HepG2 (cell line): ENCODE measurements at regions not wholly inside any gene's neighbourhood (a gene's known extent, or its start where the extent isn't known, plus 50 kb on each side); places are given as distances from the start of the nearest gene placed in this dataset.

Source experiments
- ATAC-seq: fragments of 200-7000 bp; cut with Tn5 transposase; 3 replicates; pipeline ENCODE4 v1.9.1; 2020; ENCODE audit warnings: mild to moderate bottlenecking, moderate library complexity
- BruUV-seq: library from RNA; stranded (reverse); fragments of 400-500 nt; replicated peaks from 2 replicates; lab custom pipeline; 2021; lab: Mats Ljungman, UMichigan
- CTCF ChIA-PET: fragments of 300-600 bp; formaldehyde crosslinking; extraction: SDS; loops from one replicate; lab custom pipeline; 2021; ENCODE audit warnings: low total read pairs, inconsistent platforms, low intra/inter-chr PET ratio; lab: Yijun Ruan, JAX
- POLR2A ChIA-PET: fragments of 350-600 bp; sonication (Branson Sonifier 250); formaldehyde crosslinking; loops from one replicate; lab custom pipeline; 2020; ENCODE audit warnings: antibody characterized with exemption, inconsistent platforms; lab: Yijun Ruan, JAX
- DNase-seq: peaks from one replicate; pipeline ENCODE4 v3.0.0-alpha.2; 2015; ENCODE audit warnings: low spot score
- FAIRE-seq: peaks from 3 replicates; lab custom pipeline; 2011; peaks lifted over from hg19 to GRCh38; lab: Jason Lieb, UNC
- H2AFZ ChIP-seq: one replicate; pipeline ENCODE4 v1.6.1; 2011; ENCODE audit warnings: low read length, inconsistent platforms
- H3K27ac ChIP-seq: fragments of 300-600 bp; 3 replicates; pipeline ENCODE4 v1.8.0; 2011; ENCODE audit warnings: mixed run types, mild to moderate bottlenecking, mixed read lengths, low read length, inconsistent platforms; ENCODE audit not compliant: insufficient read depth; ENCODE audit errors: extremely low read length
- H3K27me3 ChIP-seq, 2 experiments: fragments of 200-600 bp in 1 of 2; 2 replicates in 1 of 2; 3 replicates in 1 of 2; pipeline versions ENCODE4 v1.6.0 to v1.8.0; 2011; ENCODE audit warnings: low read length in 2 of 2, mild to moderate bottlenecking in 2 of 2, moderate library complexity in 2 of 2, inconsistent platforms in 1 of 2; ENCODE audit not compliant: insufficient read depth in 2 of 2, control insufficient read depth in 1 of 2
- H3K36me3 ChIP-seq, 2 experiments: fragments of 200-600 bp in 1 of 2; replicated peaks in 1 of 2; 2 replicates in 1 of 2; 3 replicates in 1 of 2; pipeline versions ENCODE4 v1.5.1 to v1.8.0; 2011; ENCODE audit warnings: low read length in 2 of 2, inconsistent platforms in 1 of 2; ENCODE audit not compliant: insufficient read depth in 2 of 2, control insufficient read depth in 1 of 2
- H3K4me1 ChIP-seq: 2 replicates; pipeline ENCODE4 v1.5.1; 2012; ENCODE audit warnings: low read length, inconsistent platforms; ENCODE audit not compliant: insufficient read depth
- H3K4me2 ChIP-seq: 2 replicates; pipeline ENCODE4 v1.6.0; 2011; ENCODE audit warnings: low read depth, low read length, inconsistent platforms
- H3K4me3 ChIP-seq, 3 experiments: fragments of 200-600 bp in 1 of 3; sonication (generic), shearing (Covaris generic) in 1 of 3; replicated peaks in 1 of 3; 2 replicates each; pipeline ENCODE4 v1.5.1; 2011 to 2016; ENCODE audit warnings: low read length in 3 of 3, inconsistent platforms in 2 of 3, low read depth in 2 of 3, mild to moderate bottlenecking in 2 of 3, control low read depth in 1 of 3, mixed read lengths in 1 of 3; ENCODE audit not compliant: insufficient read depth in 1 of 3
- H3K79me2 ChIP-seq: one replicate; pipeline ENCODE4 v1.6.1; 2011; ENCODE audit warnings: low read length, inconsistent platforms; ENCODE audit not compliant: insufficient read depth
- H3K9ac ChIP-seq: 2 replicates; pipeline ENCODE4 v1.6.0; 2011; ENCODE audit warnings: mild to moderate bottlenecking, low read depth, low read length, inconsistent platforms; ENCODE audit not compliant: insufficient read depth
- H3K9me3 ChIP-seq: 2 replicates; pipeline ENCODE4 v1.5.1; 2012; ENCODE audit warnings: mild to moderate bottlenecking, low read length
- H4K20me1 ChIP-seq: 2 replicates; pipeline ENCODE4 v1.6.0; 2011; ENCODE audit warnings: inconsistent platforms, mild to moderate bottlenecking, low read length, moderate library complexity; ENCODE audit not compliant: insufficient read depth
- ATRX ChIP-seq: sonication (generic); formaldehyde crosslinking; IDR thresholded peaks from 2 replicates; pipeline ENCODE4 v1.4.0; 2020; ENCODE audit warnings: missing genetic modification reagents, borderline replicate concordance
- FOSL1 ChIP-seq: sonication (generic); formaldehyde crosslinking; IDR thresholded peaks from 2 replicates; pipeline ENCODE4 v1.9.0; 2021; ENCODE audit warnings: missing genetic modification reagents, borderline replicate concordance
- GABPA ChIP-seq, 2 experiments: IDR thresholded peaks; 2 replicates each; pipeline ENCODE4 v1.6.1; 2011 to 2016; ENCODE audit warnings: low read depth in 2 of 2, low read length in 1 of 2, missing biosample characterization in 1 of 2, missing genetic modification characterization in 1 of 2
- GPN1 ChIP-seq: sonication (generic); formaldehyde crosslinking; IDR thresholded peaks from 2 replicates; pipeline ENCODE4 v1.5.1; 2020; ENCODE audit warnings: missing genetic modification reagents, borderline replicate concordance
- NFE2L2 ChIP-seq: fragments of 150-350 bp; IDR thresholded peaks from 2 replicates; pipeline ENCODE4 v1.6.1; 2014; ENCODE audit warnings: low read length
- NPAS2 ChIP-seq: sonication (generic); formaldehyde crosslinking; IDR thresholded peaks from 2 replicates; pipeline ENCODE4 v1.8.0; 2022; ENCODE audit warnings: mild to moderate bottlenecking, missing genetic modification reagents, borderline replicate concordance
- SPEN ChIP-seq: sonication (generic); formaldehyde crosslinking; IDR thresholded peaks from 2 replicates; pipeline ENCODE4 v1.5.1; 2020; ENCODE audit warnings: low read depth, mild to moderate bottlenecking, missing genetic modification reagents
- SRY ChIP-seq: sonication (generic); formaldehyde crosslinking; IDR thresholded peaks from 2 replicates; pipeline ENCODE4 v1.8.0; 2022; ENCODE audit warnings: mild to moderate bottlenecking, missing genetic modification reagents
- ZNF280D ChIP-seq: sonication (generic); formaldehyde crosslinking; IDR thresholded peaks from 2 replicates; pipeline ENCODE4 v1.5.1; 2020; ENCODE audit warnings: mild to moderate bottlenecking, missing genetic modification reagents
- ZNF317 ChIP-seq: sonication (generic); formaldehyde crosslinking; IDR thresholded peaks from 2 replicates; pipeline ENCODE4 v1.5.0; 2020; ENCODE audit warnings: mild to moderate bottlenecking, missing genetic modification reagents
- ZNF441 ChIP-seq: sonication (generic); formaldehyde crosslinking; IDR thresholded peaks from 2 replicates; pipeline ENCODE4 v1.7.0; 2021; ENCODE audit warnings: missing genetic modification reagents, borderline replicate concordance
- ZNF446 ChIP-seq: sonication (generic); formaldehyde crosslinking; IDR thresholded peaks from 2 replicates; pipeline ENCODE4 v1.5.0; 2020; ENCODE audit warnings: mild to moderate bottlenecking, missing genetic modification reagents
- ZNF501 ChIP-seq: sonication (generic); formaldehyde crosslinking; IDR thresholded peaks from 2 replicates; pipeline ENCODE4 v1.5.1; 2020; ENCODE audit warnings: mild to moderate bottlenecking, moderate library complexity, missing genetic modification reagents
- WGBS: methylation state at CpG from one replicate; pipeline ENCODE4 v1.1.6; 2017; ENCODE audit warnings: low lambda C conversion rate; 5-methylcytosine and 5-hydroxymethylcytosine counted together
- in situ Hi-C: cut with HindIII; loops from 2 replicates; pipeline ENCODE4 v1.10.0; 2017; ENCODE audit warnings: low pct_unique_long_range_greater_than_20kb; ENCODE audit not compliant: extremely low pct_ligation_motif_present
- intact Hi-C: fragments of 100-400 bp; cut with micrococcal nuclease; formaldehyde crosslinking; loops from one replicate; pipeline ENCODE4 v1.10.0; 2022; ENCODE audit not compliant: unreplicated experiment
- TF ChIP-seq, protein P1 (sequence below), 2 experiments: sonication (generic) in 1 of 2; formaldehyde crosslinking in 1 of 2; IDR thresholded peaks; 2 replicates each; pipeline versions ENCODE4 v1.5.1 to v1.6.1; 2011 to 2020; ENCODE audit warnings: borderline replicate concordance in 1 of 2, low read depth in 1 of 2, low read length in 1 of 2, mild to moderate bottlenecking in 1 of 2, missing genetic modification reagents in 1 of 2, moderate library complexity in 1 of 2
- TF ChIP-seq, protein P2 (sequence below): sonication (generic); formaldehyde crosslinking; IDR thresholded peaks from 2 replicates; pipeline ENCODE4 v1.8.1; 2023; ENCODE audit warnings: mild to moderate bottlenecking, missing genetic modification reagents, borderline replicate concordance

DNA sequence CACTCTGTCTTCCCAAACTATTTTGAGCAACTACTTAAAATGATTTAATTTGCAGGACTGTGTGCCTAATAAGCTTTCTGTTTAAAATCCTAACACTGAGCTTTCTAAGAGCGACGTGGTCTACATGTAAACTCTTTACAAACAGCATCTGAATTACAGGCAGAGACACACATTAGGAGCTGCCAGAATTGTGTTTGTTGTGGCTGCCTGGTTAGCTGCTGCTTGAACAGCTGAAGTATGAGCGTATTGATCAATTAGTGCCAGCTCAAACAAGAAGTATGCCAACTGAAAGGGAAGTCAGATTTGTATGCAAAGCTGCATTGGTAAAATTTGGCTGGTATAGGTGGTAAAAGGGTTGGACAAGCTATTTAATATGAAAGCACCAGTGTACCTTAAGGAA lies 384.4 kb downstream of the PCDH7 start:
- DNase-seq (no peak), ATAC-seq (no peak), FAIRE-seq (no peak)
- in situ Hi-C loops (no loop called here), intact Hi-C loops (no loop called here)
- H2AFZ ChIP-seq, result no peak overlapping the region
- no peak for TF ChIP-seq SRY (CRISPR knock-in tag)
- TF ChIP-seq GPN1, result no peak
- TF ChIP-seq ATRX (CRISPR knock-in tag), result no peak
- no peak for TF ChIP-seq ZNF317 (CRISPR knock-in tag)
- TF ChIP-seq NPAS2 (CRISPR knock-in tag), result no peak
- TF ChIP-seq SPEN (CRISPR knock-in tag), result no peak
- no peak for TF ChIP-seq ZNF446 (CRISPR knock-in tag)
- no peak for TF ChIP-seq GABPA (IDR thresholded peaks at IDR 0.05; ENCODE audit: low read depth, low read length)
- TF ChIP-seq GABPA (CRISPR knock-in tag; IDR thresholded peaks at IDR 0.05; ENCODE audit: low read depth), result no peak
- TF ChIP-seq ZNF441 (CRISPR knock-in tag), result no peak
- no peak for TF ChIP-seq FOSL1 (CRISPR knock-in tag)
- TF ChIP-seq NFE2L2, result no peak
- no peaks in the 10 kb centered on the region for H3K9me3 ChIP-seq
- BruUV-seq, result no TSS peak
- no peaks in the 10 kb centered on the region for H4K20me1 ChIP-seq
- no peaks in the 10 kb centered on the region for H3K36me3 ChIP-seq
- H3K4me3 ChIP-seq, result no peak overlapping the region
- H3K4me2 ChIP-seq, result no peak overlapping the region
- H3K27ac ChIP-seq, result no peak overlapping the region
- no peak overlapping the region for H3K9ac ChIP-seq
- no peaks in the 10 kb centered on the region for H3K4me1 ChIP-seq
- H3K27me3 ChIP-seq, result no peaks in the 10 kb centered on the region
- CTCF ChIA-PET, result no interaction called here
- 4% methylated on average over 3 of the region's 3 CpGs for WGBS
- POLR2A ChIA-PET, result no interaction called here
- H3K79me2 ChIP-seq, result no peaks in the 10 kb centered on the region

- H2AFZ ChIP-seq, result no peak overlapping the region
- in situ Hi-C loops (no loop called here), intact Hi-C loops (no loop called here)
- no peak overlapping the region for H3K27ac ChIP-seq
- H3K4me2 ChIP-seq, result no peak overlapping the region
- WGBS, result 100% methylated on average over 1 of the region's 1 CpG
- no peaks in the 10 kb centered on the region for H3K79me2 ChIP-seq
- no peak for FAIRE-seq
- no TSS peak for BruUV-seq
- CTCF ChIA-PET, result no interaction called here
- POLR2A ChIA-PET, result no interaction called here
- H3K4me3 ChIP-seq, result no peak overlapping the region
- H3K27me3 ChIP-seq, result no peaks in the 10 kb centered on the region
- H3K9me3 ChIP-seq, result no peaks in the 10 kb centered on the region
- no peak for ATAC-seq
- no peaks in the 10 kb centered on the region for H4K20me1 ChIP-seq
- no peaks in the 10 kb centered on the region for H3K36me3 ChIP-seq
- H3K9ac ChIP-seq, result no peak overlapping the region
- no peaks in the 10 kb centered on the region for H3K4me1 ChIP-seq
- DNase-seq, result no peak
- TF ChIP-seq, protein P1, sequence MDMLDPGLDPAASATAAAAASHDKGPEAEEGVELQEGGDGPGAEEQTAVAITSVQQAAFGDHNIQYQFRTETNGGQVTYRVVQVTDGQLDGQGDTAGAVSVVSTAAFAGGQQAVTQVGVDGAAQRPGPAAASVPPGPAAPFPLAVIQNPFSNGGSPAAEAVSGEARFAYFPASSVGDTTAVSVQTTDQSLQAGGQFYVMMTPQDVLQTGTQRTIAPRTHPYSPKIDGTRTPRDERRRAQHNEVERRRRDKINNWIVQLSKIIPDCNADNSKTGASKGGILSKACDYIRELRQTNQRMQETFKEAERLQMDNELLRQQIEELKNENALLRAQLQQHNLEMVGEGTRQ (IDR thresholded peaks at IDR 0.05; ENCODE audit: low read depth, low read length), result no peak
- TF ChIP-seq, protein P1 (CRISPR knock-in tag; IDR thresholded peaks at IDR 0.05; ENCODE audit: borderline replicate concordance), result no peak
- TF ChIP-seq, protein P2, sequence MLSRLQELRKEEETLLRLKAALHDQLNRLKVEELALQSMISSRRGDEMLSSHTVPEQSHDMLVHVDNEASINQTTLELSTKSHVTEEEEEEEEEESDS (CRISPR knock-in tag), result no peak
- TF ChIP-seq ZNF501 (CRISPR knock-in tag) (no peak), ZNF280D (no peak)
These were observed 386.2 kb downstream of the PCDH7 start for GRCh38 chr4:31106419-31106818.
